ENCODE measurements at regions not wholly inside any gene's neighbourhood (a gene's known extent, or its start where the extent isn't known, plus 50 kb on each side); places are given as distances from the start of the nearest gene placed in this dataset.

DNA sequence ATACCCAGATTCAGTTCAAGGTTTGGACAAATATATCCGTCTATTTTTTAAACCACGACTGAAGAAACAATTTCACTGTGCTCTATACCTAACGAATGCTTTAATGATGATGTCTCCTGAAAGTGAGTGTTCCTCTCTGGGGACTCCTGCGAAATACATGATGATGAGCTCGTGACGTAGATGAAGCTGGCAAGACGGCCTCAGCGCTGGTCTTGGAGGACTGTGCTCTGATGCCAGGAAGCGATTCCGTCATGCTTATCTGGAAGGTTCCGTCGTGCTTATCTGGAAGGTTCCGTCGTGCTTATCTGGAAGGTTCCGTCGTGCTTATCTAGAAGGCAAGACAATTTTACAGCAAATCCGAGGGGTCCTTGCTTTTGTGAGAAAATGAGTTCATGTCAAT is 250.8 kb upstream of the IRX2 start:
- TF ChIP-seq, protein P1, sequence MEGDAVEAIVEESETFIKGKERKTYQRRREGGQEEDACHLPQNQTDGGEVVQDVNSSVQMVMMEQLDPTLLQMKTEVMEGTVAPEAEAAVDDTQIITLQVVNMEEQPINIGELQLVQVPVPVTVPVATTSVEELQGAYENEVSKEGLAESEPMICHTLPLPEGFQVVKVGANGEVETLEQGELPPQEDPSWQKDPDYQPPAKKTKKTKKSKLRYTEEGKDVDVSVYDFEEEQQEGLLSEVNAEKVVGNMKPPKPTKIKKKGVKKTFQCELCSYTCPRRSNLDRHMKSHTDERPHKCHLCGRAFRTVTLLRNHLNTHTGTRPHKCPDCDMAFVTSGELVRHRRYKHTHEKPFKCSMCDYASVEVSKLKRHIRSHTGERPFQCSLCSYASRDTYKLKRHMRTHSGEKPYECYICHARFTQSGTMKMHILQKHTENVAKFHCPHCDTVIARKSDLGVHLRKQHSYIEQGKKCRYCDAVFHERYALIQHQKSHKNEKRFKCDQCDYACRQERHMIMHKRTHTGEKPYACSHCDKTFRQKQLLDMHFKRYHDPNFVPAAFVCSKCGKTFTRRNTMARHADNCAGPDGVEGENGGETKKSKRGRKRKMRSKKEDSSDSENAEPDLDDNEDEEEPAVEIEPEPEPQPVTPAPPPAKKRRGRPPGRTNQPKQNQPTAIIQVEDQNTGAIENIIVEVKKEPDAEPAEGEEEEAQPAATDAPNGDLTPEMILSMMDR (IDR thresholded peaks at IDR 0.05) = no peak
- no peak for TF ChIP-seq EZH2 (IDR thresholded peaks at IDR 0.05; ENCODE audit: borderline replicate concordance, insufficient read depth, low read depth, low read length, poor library complexity, severe bottlenecking)
